ENCODE measurements at regions not wholly inside any gene's neighbourhood (a gene's known extent, or its start where the extent isn't known, plus 50 kb on each side); places are given as distances from the start of the nearest gene placed in this dataset.

GRCh38 chr1:29644812-29645211 is 408.5 kb downstream of the PTPRU start:
- DNase-seq (ENCODE audit: low read depth, low spot score) (no peak), FAIRE-seq (no peak)
- no peaks in the 10 kb centered on the region for H3K36me3 ChIP-seq (ENCODE audit: control insufficient read depth in 2 of 2, extremely low read depth in 1 of 2, insufficient read depth in 2 of 2, low read length in 2 of 2)
- dilution Hi-C loops (cut with MboI; ENCODE audit: extremely low pct_ligation_motif_present, low sequenced_read_pairs), result no loop called here
- H3K27ac ChIP-seq (ENCODE audit: control insufficient read depth, insufficient read depth, low read length), result no peak overlapping the region
- H2AFZ ChIP-seq (ENCODE audit: control insufficient read depth, low read length), result no peak overlapping the region
- no peaks in the 10 kb centered on the region for H3K79me2 ChIP-seq (ENCODE audit: control insufficient read depth, insufficient read depth, low read length)
- TF ChIP-seq EZH2 (IDR thresholded peaks at IDR 0.05; ENCODE audit: low read length) (no peak), CTCF (optimal IDR thresholded peaks at IDR 0.05 in 1 of 3, IDR thresholded peaks at IDR 0.05 in 1 of 3, conservative IDR thresholded peaks at IDR 0.05 in 1 of 3; ENCODE audit: extremely low read depth in 1 of 3, insufficient read depth in 2 of 3, low read length in 3 of 3) (no peak)
- H3K9me3 ChIP-seq (ENCODE audit: control insufficient read depth, low read depth, low read length), result no peaks in the 10 kb centered on the region
- H4K20me1 ChIP-seq (ENCODE audit: control insufficient read depth, extremely low read depth, insufficient read depth, low read length), result no peaks in the 10 kb centered on the region
- H3K4me1 ChIP-seq (ENCODE audit: control insufficient read depth, extremely low read depth, insufficient read depth, low read length), result peaks cover 18% of the 10 kb centered on the region
- H3K9ac ChIP-seq (ENCODE audit: control insufficient read depth, extremely low read depth, insufficient read depth, low read length), result no peak overlapping the region
- H3K9me1 ChIP-seq (ENCODE audit: control insufficient read depth, extremely low read depth, insufficient read depth, low read length), result no peaks in the 10 kb centered on the region
- no peak overlapping the region for H3K4me3 ChIP-seq (ENCODE audit: control insufficient read depth in 2 of 3, extremely low read depth in 1 of 3, insufficient read depth in 2 of 3, low read depth in 1 of 3, low read length in 3 of 3)
- H3K27me3 ChIP-seq (ENCODE audit: control insufficient read depth, extremely low read depth, insufficient read depth, low read length), result no peaks in the 10 kb centered on the region
- no peak overlapping the region for H3K4me2 ChIP-seq (ENCODE audit: control insufficient read depth, extremely low read depth, insufficient read depth, low read depth, low read length)

- no peak for DNase-seq (ENCODE audit: low read depth, low spot score)
- Histone ChIP-seq H3K9ac (ENCODE audit: control insufficient read depth, extremely low read depth, insufficient read depth, low read length) (no peak overlapping the region), H3K27ac (ENCODE audit: control insufficient read depth, insufficient read depth, low read length) (no peak overlapping the region), H3K79me2 (ENCODE audit: control insufficient read depth, insufficient read depth, low read length) (no peaks in the 10 kb centered on the region), H3K36me3 (ENCODE audit: control insufficient read depth in 2 of 2, extremely low read depth in 1 of 2, insufficient read depth in 2 of 2, low read length in 2 of 2) (no peaks in the 10 kb centered on the region), H2AFZ (ENCODE audit: control insufficient read depth, low read length) (no peak overlapping the region), H3K4me3 (ENCODE audit: control insufficient read depth in 2 of 3, extremely low read depth in 1 of 3, insufficient read depth in 2 of 3, low read depth in 1 of 3, low read length in 3 of 3) (no peak overlapping the region), H3K9me3 (ENCODE audit: control insufficient read depth, low read depth, low read length) (no peaks in the 10 kb centered on the region), H3K4me1 (ENCODE audit: control insufficient read depth, extremely low read depth, insufficient read depth, low read length) (peaks cover 19% of the 10 kb centered on the region), H3K4me2 (ENCODE audit: control insufficient read depth, extremely low read depth, insufficient read depth, low read depth, low read length) (no peak overlapping the region), H3K27me3 (ENCODE audit: control insufficient read depth, extremely low read depth, insufficient read depth, low read length) (no peaks in the 10 kb centered on the region), H3K9me1 (ENCODE audit: control insufficient read depth, extremely low read depth, insufficient read depth, low read length) (no peaks in the 10 kb centered on the region), H4K20me1 (ENCODE audit: control insufficient read depth, extremely low read depth, insufficient read depth, low read length) (no peaks in the 10 kb centered on the region)
- no peak for FAIRE-seq
- TF ChIP-seq EZH2 (IDR thresholded peaks at IDR 0.05; ENCODE audit: low read length) (no peak), CTCF (optimal IDR thresholded peaks at IDR 0.05 in 1 of 3, IDR thresholded peaks at IDR 0.05 in 1 of 3, conservative IDR thresholded peaks at IDR 0.05 in 1 of 3; ENCODE audit: extremely low read depth in 1 of 3, insufficient read depth in 2 of 3, low read length in 3 of 3) (no peak)
- dilution Hi-C loops (cut with MboI; ENCODE audit: extremely low pct_ligation_motif_present, low sequenced_read_pairs), result no loop called here
Observed at GRCh38 chr1:29643838-29644440, 407.6 kb downstream of the PTPRU start.

Measured in keratinocyte (primary cell).